Esophagus squamous epithelium (tissue), 4 donors: ENCODE measurements at regions not wholly inside any gene's neighbourhood (a gene's known extent, or its start where the extent isn't known, plus 50 kb on each side); places are given as distances from the start of the nearest gene placed in this dataset.

Experiments
- POLR2A ChIP-seq, 4 donors: fragments of 450-650 bp; IDR thresholded peaks; one replicate each; pipeline ENCODE4 v1.6.1; 2017; ENCODE audit warnings: antibody characterized with exemption in 4 of 4, mild to moderate bottlenecking in 4 of 4, moderate library complexity in 3 of 4
- TF ChIP-seq, protein P1 (sequence below), 6 experiments: fragments of 450-650 bp in 4 of 6; fragments of 200-600 bp in 2 of 6; sonication (generic) in 2 of 6; IDR thresholded peaks; one replicate each; pipeline ENCODE4 v1.5.1; 2016 to 2019; ENCODE audit warnings: antibody characterized with exemption in 6 of 6, mild to moderate bottlenecking in 4 of 6, moderate library complexity in 4 of 6

- TF ChIP-seq POLR2A (IDR thresholded peaks at IDR 0.05), result no peak
- TF ChIP-seq, protein P1, sequence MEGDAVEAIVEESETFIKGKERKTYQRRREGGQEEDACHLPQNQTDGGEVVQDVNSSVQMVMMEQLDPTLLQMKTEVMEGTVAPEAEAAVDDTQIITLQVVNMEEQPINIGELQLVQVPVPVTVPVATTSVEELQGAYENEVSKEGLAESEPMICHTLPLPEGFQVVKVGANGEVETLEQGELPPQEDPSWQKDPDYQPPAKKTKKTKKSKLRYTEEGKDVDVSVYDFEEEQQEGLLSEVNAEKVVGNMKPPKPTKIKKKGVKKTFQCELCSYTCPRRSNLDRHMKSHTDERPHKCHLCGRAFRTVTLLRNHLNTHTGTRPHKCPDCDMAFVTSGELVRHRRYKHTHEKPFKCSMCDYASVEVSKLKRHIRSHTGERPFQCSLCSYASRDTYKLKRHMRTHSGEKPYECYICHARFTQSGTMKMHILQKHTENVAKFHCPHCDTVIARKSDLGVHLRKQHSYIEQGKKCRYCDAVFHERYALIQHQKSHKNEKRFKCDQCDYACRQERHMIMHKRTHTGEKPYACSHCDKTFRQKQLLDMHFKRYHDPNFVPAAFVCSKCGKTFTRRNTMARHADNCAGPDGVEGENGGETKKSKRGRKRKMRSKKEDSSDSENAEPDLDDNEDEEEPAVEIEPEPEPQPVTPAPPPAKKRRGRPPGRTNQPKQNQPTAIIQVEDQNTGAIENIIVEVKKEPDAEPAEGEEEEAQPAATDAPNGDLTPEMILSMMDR (IDR thresholded peaks at IDR 0.05), result no peak
Measured at GRCh38 chr1:238552271-238552670, 661.5 kb upstream of the ZP4 start.
